NCI-H748 (cell line): ENCODE measurements at regions not wholly inside any gene's neighbourhood (a gene's known extent, or its start where the extent isn't known, plus 50 kb on each side); places are given as distances from the start of the nearest gene placed in this dataset.

Source experiments
- DNase-seq: peaks from one replicate; lab custom pipeline; 2025; ENCODE audit not compliant: unreplicated experiment; lab: John Stamatoyannopoulos, UW

DNA sequence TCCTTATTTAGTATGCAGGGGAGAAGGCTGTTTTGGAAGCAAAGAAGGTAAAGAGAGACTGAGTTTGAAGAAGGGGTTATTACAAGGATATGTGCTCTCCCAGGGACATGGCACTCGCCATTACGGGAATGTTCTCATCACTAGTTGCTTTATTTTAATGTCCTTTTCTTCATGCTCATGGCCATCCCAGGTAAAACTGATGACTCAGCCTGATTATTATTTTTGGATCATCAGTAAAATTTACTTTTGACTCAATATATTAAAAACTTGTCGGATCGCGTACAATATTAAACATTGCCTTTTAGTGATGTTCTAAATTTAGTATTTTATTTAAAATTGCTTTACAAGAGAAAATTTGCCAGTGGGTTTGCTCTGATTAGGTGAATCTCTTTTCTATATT, 414.7 kb downstream of the TLE4 start:
- DNase-seq: no peak

DNA sequence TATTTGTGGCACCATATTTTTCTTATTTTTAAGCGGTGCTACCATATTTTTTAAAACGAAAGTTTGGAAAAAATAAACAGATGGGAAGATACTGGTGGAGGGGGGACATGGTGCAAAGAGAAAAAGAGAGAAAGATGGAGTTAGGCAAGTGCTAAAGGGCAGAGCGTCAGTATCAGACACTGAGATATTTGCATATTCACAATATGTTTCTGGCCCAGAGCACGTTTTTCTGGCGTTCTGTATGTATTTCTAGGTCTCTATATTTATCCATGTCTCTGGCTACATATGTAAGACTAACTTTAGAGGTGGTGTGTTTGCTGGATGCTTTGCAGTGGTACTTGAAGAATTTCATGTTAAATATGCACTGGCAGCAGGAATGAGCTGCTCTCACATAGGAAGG, 414.0 kb downstream of the TLE4 start:
- no peak for DNase-seq

DNA sequence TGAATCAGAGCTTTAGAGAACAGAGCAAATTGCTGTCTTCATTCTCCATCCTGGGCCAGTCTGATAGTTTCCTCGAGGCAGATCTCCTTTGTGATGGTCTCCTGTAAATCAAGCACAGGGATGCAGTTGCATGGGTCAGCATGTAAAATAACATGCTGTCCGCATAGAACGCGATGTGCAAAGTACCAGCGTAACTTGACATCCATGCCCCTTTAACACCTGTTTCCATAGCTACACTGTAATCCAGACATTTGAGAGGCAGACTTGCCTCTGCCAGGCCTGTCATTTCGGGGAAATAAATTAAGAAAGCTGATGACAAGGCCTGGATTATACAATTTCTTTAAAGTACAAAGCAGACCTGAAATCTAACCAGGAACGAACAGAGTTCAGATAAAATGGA, 413.5 kb downstream of the TLE4 start:
- peak; percentile 17 for DNase-seq

DNA sequence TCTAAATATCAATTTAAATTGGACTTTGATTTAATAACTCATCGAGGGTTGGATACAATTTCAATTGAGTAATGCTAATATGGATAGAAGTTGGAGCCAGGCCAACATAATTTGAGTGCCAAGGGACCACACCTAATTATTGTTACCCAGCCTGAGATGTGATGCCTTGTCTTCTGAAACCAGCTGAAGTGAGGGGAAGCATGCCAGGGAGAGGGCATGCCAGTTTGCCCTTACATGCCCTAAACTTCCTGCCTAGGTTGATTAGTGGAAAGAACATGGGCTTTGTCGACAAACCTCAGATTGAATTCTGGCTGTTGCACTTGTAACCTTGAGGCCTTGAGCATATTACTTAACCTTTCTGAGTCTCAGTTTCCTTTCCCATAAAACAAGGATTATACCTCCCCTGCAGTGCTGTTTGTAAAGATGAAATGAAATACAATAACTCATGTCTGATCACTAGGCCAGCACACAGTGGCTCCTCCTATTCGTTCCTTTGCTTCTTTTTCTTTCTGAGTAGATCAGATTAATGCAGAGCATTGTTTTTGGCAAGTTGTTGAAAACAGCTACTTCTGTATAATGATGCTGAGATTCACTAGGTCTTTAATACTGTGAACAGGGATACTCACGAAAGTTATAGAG, 412.8 kb downstream of the TLE4 start:
- DNase-seq: peak; percentile 53

DNA sequence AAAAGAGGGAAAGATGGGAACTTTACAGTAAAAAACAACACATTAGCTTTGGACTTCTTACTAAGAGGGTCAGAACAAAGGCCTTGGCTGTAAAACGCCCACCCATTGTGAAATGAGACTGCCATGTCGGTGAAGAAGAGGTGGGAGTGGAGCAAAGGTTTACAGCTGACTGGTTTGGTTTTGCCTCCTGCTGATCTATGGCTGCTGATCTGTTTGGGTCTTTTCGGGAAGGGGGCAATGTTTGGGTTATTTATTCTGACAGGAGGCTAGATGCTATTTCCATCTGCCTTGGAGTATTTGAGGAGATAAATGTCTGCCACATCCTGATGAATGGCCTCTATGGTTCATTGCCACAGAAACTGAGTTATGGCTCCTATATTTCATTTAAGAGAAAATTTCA, 408.7 kb downstream of the TLE4 start:
- DNase-seq: peak; percentile 61

DNA sequence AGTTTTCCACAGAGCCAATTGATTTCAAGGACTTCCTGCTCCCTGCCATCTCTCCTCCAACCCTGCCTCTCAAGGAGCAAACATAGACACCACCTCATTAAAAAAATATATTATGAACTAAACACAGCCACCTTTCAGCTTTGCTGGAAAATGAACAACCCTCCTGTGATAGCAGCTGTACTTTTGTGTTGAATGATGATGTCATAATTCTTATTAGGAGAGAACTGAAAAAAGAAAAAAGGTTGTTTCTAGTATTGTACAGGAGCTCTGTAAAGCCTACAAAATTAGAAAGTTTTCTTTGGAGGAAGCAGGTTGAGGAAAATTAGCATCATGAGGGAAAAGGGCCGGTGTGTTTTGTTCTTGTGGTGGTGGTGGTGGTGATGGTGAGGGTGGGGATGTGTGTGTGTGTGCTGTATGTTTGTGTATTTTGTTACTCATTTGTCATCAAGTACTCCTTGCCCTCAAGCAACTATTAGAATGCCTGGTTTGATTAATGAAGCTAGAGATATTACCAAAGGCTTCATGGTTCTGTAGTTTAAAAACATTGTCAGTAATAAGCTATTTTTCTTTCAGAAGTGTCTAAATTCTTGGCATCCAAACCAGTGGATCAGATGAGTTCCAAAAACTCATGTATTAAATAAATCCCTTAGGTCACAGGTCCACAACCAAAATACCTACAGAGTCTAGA, 405.9 kb downstream of the TLE4 start:
- DNase-seq: no peak

DNA sequence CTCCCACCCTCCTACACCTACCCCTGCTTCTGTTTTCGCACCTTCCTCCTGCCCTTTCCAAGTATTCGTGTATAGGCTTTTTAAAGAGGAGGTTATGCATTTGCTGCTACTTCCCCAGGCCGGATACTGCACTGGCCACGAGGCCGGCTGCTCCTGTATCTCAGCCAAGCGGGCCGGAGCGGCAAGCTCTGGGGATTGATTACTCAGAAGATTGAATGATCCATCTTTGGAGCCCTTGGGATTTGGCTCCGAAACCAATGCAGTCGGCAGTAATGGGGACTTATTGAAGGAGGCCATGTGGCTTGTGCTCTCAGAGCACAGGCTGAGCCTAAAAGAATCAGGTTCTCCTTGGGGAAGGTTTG, 405.3 kb downstream of the TLE4 start:
- no peak for DNase-seq

DNA sequence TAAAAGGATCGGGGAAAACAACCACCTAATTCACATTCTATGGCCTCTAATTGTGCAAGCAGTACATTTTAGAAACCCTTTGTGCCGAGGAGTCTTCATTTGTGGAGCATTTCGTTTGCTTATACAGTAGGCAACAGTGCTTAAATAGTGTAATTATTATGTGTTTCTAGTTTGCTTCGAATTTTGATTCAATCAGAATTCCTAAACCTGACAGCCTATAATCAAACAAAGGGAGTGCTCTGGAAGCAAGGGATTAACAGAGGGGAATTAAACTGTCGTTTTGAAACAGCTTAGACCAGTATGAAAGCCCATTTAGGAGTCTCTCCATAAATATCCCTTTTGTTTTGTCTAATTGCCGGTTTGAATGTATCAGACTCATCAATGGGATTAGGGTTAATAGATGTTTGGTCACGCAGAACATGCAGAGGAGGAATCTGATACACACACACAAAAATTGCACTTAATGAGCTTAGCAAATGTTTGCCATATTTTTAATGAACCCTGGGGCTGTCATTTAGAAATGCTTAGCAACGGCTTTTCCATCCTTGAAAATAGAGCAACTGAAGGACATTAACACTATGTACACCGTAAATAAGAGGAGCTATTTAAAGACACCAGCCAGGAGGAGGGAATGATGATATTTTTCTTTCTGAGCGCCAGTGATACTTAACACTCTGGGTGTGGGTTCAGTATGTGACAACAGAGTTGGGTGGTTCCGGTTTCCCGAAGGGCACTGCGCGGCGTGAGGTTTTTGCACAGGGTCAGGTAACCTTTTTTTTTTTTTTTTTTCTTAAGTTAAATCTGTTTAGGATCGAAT, 404.7 kb downstream of the TLE4 start:
- DNase-seq: peak; percentile 100

DNA sequence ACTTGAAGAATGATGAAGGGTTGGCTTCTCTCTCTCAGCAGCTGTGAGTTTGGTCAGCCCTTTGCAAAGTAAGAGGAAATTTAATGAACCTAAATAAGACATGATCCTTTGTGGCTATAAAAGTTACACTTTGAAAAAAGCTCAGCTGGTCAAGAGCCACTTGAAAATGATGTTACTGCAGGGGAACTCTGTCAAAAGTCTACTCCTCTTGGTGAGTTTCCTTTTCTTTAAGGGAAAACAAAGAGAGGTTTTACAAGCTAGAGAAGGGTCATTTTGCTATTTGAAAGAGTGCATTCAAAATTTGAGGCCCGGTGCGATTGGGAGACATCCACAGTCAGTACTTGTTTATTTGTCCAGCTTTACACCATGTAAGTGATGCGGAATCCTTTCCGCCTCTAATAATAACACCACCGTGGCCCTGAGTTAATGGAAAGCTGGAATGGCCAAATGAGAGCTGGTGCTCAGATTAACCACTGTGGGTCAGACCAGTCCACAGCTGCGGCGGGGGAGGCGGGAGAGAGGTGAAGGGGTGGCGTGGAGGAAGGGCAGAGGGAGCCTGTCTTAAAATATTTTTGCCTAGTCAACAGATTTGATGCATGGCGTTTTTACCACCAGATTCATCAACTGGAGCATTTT, 404.0 kb downstream of the TLE4 start:
- DNase-seq: peak; percentile 96

DNA sequence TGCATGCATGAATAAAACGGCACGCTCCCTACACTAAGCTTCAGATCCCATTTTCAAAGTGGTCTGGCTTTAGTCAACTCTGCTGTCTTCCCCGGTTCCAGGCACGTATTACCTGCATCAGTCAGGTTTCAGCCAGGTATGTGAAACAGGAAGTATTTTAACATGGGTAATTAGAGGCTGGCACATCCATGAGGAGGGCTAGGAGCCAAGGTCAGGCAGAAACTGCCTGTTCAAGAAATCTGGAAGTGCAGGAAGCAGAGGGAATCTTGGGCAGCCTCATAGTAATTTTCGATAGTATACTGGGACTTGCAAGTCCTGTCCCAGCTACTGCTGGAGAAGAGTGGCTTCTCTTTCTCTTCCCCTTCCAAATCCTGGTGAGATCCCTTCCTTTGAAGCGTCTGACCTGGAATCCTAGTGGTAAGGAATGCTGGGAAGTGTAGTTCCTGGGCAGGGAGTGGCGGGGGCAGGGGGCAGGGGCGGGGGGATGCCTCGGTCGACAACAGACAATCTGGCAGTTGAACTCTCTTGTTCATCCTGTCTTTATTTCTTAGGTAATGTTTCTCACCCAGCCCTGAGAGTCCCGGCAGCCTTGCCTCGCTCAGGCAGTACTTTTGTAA, 403.1 kb downstream of the TLE4 start:
- DNase-seq: peak; percentile 81

DNA sequence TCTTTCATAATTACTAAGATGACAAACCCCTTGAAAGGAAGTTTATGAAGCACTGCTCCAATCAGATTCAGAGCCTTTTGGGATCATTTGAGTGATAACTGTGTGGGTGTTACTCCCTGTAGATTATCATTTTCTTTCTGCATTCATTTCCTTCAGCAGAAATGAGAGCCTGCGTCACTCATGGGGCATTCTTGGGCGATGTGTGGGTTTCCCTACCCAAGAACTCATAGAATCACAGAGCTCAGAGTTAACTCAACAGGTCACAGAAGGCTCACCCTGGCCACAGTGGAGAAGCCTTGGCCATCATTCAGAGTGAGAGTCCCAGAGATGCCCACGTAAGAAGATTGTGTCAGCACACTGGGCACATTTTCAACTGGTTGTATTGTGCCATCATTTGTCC, 401.9 kb downstream of the TLE4 start:
- no peak for DNase-seq

DNA sequence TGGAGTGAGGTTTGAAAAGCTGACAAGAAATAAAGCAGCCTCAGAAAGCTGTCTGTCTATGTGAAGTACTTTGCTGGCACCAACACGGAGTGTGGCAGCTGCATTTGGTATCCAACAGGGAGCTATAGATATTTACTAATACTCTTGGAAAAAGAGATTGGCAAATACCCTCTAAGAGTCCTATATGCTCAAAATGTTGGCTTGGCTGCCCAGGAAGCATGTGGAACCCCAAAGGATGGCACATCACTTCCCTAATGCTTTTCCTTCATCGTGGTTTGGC, 398.3 kb downstream of the TLE4 start:
- DNase-seq: no peak

DNA sequence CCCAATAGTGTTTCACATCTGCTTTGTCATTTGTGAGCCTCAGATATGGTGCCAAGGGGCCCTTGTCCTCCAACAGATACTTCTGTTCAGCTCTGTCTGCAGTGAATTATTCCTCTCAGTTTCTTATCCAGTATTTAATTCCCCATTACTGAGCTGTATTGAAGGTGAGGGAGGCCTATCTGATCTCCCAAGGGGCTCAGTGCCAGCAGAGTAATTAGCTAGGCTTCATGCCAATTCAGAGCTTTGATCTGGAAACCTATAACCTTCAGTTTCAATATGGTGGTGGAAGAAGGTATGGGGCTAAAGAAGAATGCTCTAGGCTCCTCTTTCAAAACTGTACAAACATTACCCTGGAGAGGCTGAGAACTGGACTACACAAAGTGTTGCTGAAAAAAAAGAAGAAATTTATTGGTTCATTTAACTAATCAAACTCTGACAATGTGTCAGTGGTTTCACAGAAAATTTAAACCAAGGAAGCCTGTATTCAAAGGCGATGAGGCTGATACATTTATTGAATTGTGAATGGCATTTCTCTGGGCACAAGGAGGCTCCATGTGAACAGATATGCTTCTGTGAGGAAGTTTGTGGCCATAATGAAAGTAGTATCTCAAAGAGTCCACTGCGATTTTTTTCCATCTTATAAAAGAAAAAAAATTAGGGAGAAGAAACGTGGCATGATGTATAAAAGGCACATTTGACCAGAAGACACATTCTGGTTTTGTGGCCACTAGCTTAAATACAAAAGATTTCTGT, 397.8 kb downstream of the TLE4 start:
- peak; percentile 50 for DNase-seq

DNA sequence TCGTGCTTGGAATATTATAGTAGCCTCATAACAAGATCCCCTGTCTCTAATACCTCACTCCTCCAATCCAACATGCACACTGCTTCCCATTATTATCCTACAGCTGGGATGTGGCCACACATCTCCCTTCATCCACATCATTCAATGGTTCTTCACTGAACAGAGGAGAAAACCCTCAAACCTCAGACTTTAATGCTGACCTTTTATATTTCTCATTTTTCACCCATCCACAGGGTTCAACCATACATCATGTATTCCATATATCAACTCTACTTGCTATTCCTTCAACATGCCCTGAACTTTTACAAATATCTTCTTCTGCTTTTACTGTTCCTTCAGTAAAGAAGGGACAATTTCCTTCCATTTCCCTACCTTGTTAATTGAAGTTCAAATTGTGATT, 396.8 kb downstream of the TLE4 start:
- no peak for DNase-seq

DNA sequence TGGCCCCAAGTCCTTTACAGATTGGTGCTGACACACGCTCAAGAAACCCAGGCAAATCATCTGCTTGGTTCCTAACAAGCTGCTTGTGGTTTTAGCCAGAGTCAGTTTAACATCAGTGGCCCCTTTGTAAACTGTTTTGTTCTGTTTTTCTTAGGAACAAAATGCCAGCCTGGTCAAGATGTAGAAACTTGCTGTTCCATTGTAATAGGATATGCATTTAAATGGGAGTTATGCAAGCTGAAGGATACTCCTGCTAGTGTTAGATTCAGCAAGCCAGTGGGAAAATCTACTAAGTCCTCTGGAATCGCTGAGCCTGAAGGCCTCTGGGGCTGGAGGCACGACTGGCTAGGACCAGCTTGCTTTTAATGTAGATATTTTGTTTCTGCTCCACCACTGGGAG, 391.1 kb downstream of the TLE4 start:
- DNase-seq: no peak

DNA sequence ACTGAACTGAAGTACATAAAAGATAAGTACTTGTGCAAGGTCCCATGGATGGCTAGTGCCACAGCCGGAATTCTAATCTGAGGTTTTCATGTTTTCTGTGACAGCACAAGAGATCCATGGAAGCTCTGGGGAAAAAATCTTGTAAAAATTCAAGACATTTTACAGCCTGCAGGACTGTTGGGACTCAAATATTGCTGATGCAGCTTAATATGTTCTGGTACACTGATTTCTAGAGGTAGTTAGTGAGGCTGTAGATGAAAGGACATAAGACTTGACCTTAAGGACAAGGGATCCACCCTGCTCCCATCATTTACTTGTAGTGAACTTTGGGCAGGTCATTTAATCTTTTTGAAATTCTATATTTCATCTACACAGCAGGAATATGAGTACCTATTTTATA, 390.4 kb downstream of the TLE4 start:
- no peak for DNase-seq

DNA sequence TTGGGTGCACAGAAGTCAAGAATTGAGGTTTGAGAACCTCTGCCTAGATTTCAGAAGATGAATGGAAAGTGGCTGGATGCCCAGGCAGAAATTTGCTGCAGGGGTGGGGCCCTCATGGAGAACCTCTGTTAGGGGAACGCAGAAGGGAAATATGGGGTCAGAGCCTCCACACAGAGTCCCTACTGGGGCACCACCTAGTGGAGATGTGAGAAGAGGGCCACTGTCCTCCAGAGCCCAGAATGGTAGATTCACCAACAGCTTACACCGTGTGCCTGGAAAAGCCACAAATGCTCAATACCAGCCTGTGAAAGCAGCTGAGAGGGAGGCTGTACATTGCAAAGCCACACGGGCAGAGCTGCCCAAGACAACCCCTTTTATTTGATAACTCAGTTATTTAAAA, 383.5 kb downstream of the TLE4 start:
- DNase-seq: no peak

DNA sequence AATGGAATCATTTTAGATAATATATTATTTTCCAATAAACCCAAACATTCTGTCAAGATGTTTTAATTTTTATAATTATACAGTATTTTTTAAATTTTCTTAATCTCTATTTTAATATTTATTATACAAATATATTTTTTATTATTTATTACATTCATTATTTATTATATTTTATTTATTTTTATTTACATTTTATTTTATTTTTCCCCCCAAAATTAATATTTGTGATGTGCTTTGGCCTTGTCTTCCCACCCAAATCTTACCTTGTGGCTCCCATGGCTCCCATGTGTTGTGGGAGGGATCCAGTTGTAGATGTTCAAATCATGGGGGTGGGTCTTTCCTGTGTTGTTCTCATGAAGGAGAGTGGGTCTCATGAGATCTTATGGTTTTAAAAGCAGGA, 382.1 kb downstream of the TLE4 start:
- no peak for DNase-seq

DNA sequence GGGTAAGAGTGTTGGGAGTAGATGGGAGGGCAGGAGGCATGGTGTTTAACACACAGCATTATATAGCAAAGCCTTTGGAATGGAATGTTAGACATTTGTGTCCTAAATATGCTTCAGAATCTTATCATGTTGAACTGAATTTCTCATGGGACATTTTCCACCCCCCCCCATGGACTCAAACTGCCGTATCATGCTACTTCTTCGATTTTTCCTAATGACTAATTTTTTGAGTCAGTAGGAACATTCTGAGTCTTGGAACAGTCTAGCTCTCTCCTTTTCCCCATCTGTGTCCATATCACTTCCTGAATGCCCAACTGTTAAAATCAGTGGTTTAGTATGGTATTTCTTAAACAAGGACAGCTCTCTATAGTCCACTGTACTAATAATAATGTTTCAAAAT, 380.6 kb downstream of the TLE4 start:
- no peak for DNase-seq

DNA sequence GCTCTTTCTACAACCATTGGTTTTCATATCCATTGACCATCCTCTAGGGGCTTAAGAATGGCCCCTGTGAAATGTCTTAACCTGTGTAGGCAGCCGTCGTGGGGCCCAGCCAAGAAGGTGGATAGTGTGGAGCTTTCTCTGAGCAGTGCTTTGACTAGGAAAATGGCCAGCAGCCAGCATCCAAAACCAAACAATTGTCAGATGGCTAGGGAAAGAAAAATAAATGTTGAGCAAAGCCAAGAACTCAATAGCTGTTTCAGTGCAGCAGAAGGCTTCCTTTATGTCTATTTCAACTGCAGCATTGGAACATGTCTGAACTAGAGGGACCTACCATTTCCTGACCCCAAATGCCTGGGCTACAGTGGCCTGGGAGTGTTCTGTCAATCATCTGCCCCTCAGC, 374.9 kb downstream of the TLE4 start:
- no peak for DNase-seq

DNA sequence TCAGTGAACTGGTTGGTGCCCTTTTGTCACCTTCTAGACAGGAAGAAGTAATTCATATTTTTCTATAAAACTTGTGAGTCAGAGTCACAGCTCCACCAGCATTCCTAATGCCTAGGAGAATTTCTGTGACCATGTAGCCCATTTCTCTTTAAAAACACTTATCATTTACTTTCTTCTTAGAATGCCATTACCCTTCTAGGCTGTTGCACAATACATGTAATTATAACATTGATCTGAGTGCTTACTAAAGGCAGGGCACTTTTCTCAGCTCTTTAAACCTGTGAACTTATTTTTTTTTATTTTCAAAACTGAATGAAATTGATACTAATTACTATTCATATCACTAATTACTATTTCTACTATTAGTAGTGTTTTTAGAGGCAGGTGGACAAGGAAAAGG, 373.7 kb downstream of the TLE4 start:
- no peak for DNase-seq
